Activated T-cell treated with anti-CD3 and anti-CD28 coated beads, Interleukin-2, amount 50 U/mL, for 72 hours (primary cell): ENCODE measurements at regions not wholly inside any gene's neighbourhood (a gene's known extent, or its start where the extent isn't known, plus 50 kb on each side); places are given as distances from the start of the nearest gene placed in this dataset.

Source experiments
- ATAC-seq, 2 donors: fragments of 150-1000 bp; cut with Tn5 transposase; replicated peaks in 1 of 2; 2 replicates each; pipeline ENCODE4 v1.10.0; 2021; ENCODE audit warnings: moderate library complexity in 2 of 2, mild to moderate bottlenecking in 1 of 2
- DNase-seq, 2 donors: peaks; one replicate each; pipeline ENCODE4 v3.0.0; 2021 to 2022; ENCODE audit warnings: mixed read lengths in 1 of 2
- H3K27ac Mint-ChIP-seq: one replicate; pipeline ENCODE4 v1.8.0; 2022; ENCODE audit warnings: mild to moderate bottlenecking, moderate library complexity, mixed read lengths
- H3K27me3 Mint-ChIP-seq: one replicate; pipeline ENCODE4 v1.8.0; 2022; ENCODE audit warnings: low read depth, mixed read lengths
- H3K36me3 Mint-ChIP-seq, 2 donors: one replicate each; pipeline ENCODE4 v1.8.0; 2022; ENCODE audit warnings: mixed read lengths in 2 of 2, mild to moderate bottlenecking in 1 of 2; ENCODE audit not compliant: insufficient read depth in 2 of 2
- H3K4me1 Mint-ChIP-seq: one replicate; pipeline ENCODE4 v1.8.0; 2022; ENCODE audit warnings: low read depth, mixed read lengths
- H3K4me3 Mint-ChIP-seq, 2 donors: one replicate each; pipeline ENCODE4 v1.8.0; 2022; ENCODE audit warnings: mild to moderate bottlenecking in 2 of 2, mixed read lengths in 2 of 2, moderate library complexity in 2 of 2
- H3K9me3 Mint-ChIP-seq, 2 donors: one replicate each; pipeline ENCODE4 v1.8.0; 2022; ENCODE audit warnings: mixed read lengths in 2 of 2

GRCh38 chr5:144983101-144983500, 812.4 kb downstream of the KCTD16 start:
- Mint-ChIP-seq H3K27ac (no peak overlapping the region), H3K4me3 (no peak overlapping the region), H3K36me3 (no peaks in the 10 kb centered on the region), H3K4me1 (no peaks in the 10 kb centered on the region), H3K27me3 (no peaks in the 10 kb centered on the region), H3K9me3 (peaks cover 6 to 10% of the 10 kb centered on the region in 2 donors)
- ATAC-seq (no peak), DNase-seq (no peak)

- Mint-ChIP-seq H3K36me3 (no peaks in the 10 kb centered on the region), H3K27me3 (no peaks in the 10 kb centered on the region), H3K4me3 (no peak overlapping the region), H3K9me3 (peaks cover 1 to 6% of the 10 kb centered on the region in 2 donors), H3K27ac (no peak overlapping the region), H3K4me1 (no peaks in the 10 kb centered on the region)
- no peak for ATAC-seq
- no peak for DNase-seq
Measured at GRCh38 chr5:144979516-144980264, 809.0 kb downstream of the KCTD16 start.

- no peak for ATAC-seq
- H3K4me1 Mint-ChIP-seq: no peaks in the 10 kb centered on the region
- no peaks in the 10 kb centered on the region for H3K27me3 Mint-ChIP-seq
- H3K9me3 Mint-ChIP-seq: peaks cover 10 to 18% of the 10 kb centered on the region in 2 donors
- no peak overlapping the region for H3K4me3 Mint-ChIP-seq
- H3K27ac Mint-ChIP-seq: no peak overlapping the region
- H3K36me3 Mint-ChIP-seq: no peaks in the 10 kb centered on the region
- DNase-seq: no peak
Measured at GRCh38 chr5:144972317-144972716, 801.6 kb downstream of the KCTD16 start.

- DNase-seq: no peak
- Mint-ChIP-seq H3K9me3 (peaks cover 11 to 15% of the 10 kb centered on the region in 2 donors), H3K27ac (no peak overlapping the region), H3K4me3 (no peak overlapping the region), H3K4me1 (no peaks in the 10 kb centered on the region), H3K27me3 (no peaks in the 10 kb centered on the region), H3K36me3 (no peaks in the 10 kb centered on the region)
- no peak for ATAC-seq
Measured at GRCh38 chr5:144971108-144971850, 800.6 kb downstream of the KCTD16 start.

- H3K27ac Mint-ChIP-seq: no peak overlapping the region
- DNase-seq: no peak
Measured at GRCh38 chr5:144960296-144960695, 789.6 kb downstream of the KCTD16 start.

GRCh38 chr5:144958002-144958401, 787.3 kb downstream of the KCTD16 start:
- Mint-ChIP-seq H3K27ac (no peak overlapping the region), H3K4me3 (no peak overlapping the region), H3K36me3 (no peaks in the 10 kb centered on the region), H3K27me3 (no peaks in the 10 kb centered on the region), H3K4me1 (no peaks in the 10 kb centered on the region), H3K9me3 (peaks cover under 1 to 3% of the 10 kb centered on the region in 2 donors)
- DNase-seq (no peak), ATAC-seq (no peak)

More at GRCh38 chr5:144960296-144960695, 789.6 kb downstream of the KCTD16 start:
- Mint-ChIP-seq H3K36me3 (no peaks in the 10 kb centered on the region), H3K4me3 (no peak overlapping the region), H3K27me3 (no peaks in the 10 kb centered on the region), H3K9me3 (peaks cover 4 to 8% of the 10 kb centered on the region in 2 donors), H3K4me1 (no peaks in the 10 kb centered on the region)
- no peak for ATAC-seq

- Mint-ChIP-seq H3K4me1 (no peaks in the 10 kb centered on the region), H3K36me3 (no peaks in the 10 kb centered on the region), H3K9me3 (peaks cover 0 to 7% of the 10 kb centered on the region in 2 donors), H3K4me3 (no peak overlapping the region), H3K27me3 (no peaks in the 10 kb centered on the region), H3K27ac (no peak overlapping the region)
- DNase-seq (no peak), ATAC-seq (no peak)
Measured at GRCh38 chr5:144950996-144951395, 780.3 kb downstream of the KCTD16 start.

GRCh38 chr5:144947023-144947422, 776.4 kb downstream of the KCTD16 start:
- Mint-ChIP-seq H3K27me3 (no peaks in the 10 kb centered on the region), H3K4me1 (no peaks in the 10 kb centered on the region), H3K27ac (no peak overlapping the region), H3K9me3 (peaks cover 0 to 14% of the 10 kb centered on the region in 2 donors), H3K36me3 (no peaks in the 10 kb centered on the region), H3K4me3 (no peak overlapping the region)
- DNase-seq: no peak
- no peak for ATAC-seq

GRCh38 chr5:144945503-144945902, 774.8 kb downstream of the KCTD16 start:
- Mint-ChIP-seq H3K36me3 (no peaks in the 10 kb centered on the region), H3K9me3 (peaks cover 0 to 14% of the 10 kb centered on the region in 2 donors), H3K4me3 (no peak overlapping the region), H3K27ac (no peak overlapping the region), H3K4me1 (no peaks in the 10 kb centered on the region), H3K27me3 (no peaks in the 10 kb centered on the region)
- no peak for ATAC-seq
- no peak for DNase-seq

- H3K27me3 Mint-ChIP-seq: no peaks in the 10 kb centered on the region
- H3K4me1 Mint-ChIP-seq: no peaks in the 10 kb centered on the region
- H3K9me3 Mint-ChIP-seq: peaks cover 0 to 11% of the 10 kb centered on the region in 2 donors
- H3K27ac Mint-ChIP-seq: no peak overlapping the region
- ATAC-seq (no peak), DNase-seq (no peak)
- H3K4me3 Mint-ChIP-seq: no peak overlapping the region
- no peaks in the 10 kb centered on the region for H3K36me3 Mint-ChIP-seq
Measured at GRCh38 chr5:144944936-144945335, 774.3 kb downstream of the KCTD16 start.

GRCh38 chr5:144941004-144941403, 770.3 kb downstream of the KCTD16 start:
- no peaks in the 10 kb centered on the region for H3K4me1 Mint-ChIP-seq
- DNase-seq (no peak), ATAC-seq (no peak)
- H3K4me3 Mint-ChIP-seq: no peak overlapping the region
- no peak overlapping the region for H3K27ac Mint-ChIP-seq
- H3K27me3 Mint-ChIP-seq: no peaks in the 10 kb centered on the region
- H3K36me3 Mint-ChIP-seq: no peaks in the 10 kb centered on the region
- peaks cover 9 to 11% of the 10 kb centered on the region in 2 donors for H3K9me3 Mint-ChIP-seq

- Mint-ChIP-seq H3K9me3 (peaks cover 6 to 7% of the 10 kb centered on the region in 2 donors), H3K27ac (no peak overlapping the region), H3K27me3 (no peaks in the 10 kb centered on the region), H3K4me1 (no peaks in the 10 kb centered on the region), H3K36me3 (no peaks in the 10 kb centered on the region), H3K4me3 (no peak overlapping the region)
- no peak for ATAC-seq
- DNase-seq: no peak
Measured at GRCh38 chr5:144918371-144918770, 747.7 kb downstream of the KCTD16 start.

GRCh38 chr5:144915452-144915851, 744.8 kb downstream of the KCTD16 start:
- no peak overlapping the region for H3K27ac Mint-ChIP-seq
- peaks cover 5 to 11% of the 10 kb centered on the region in 2 donors for H3K9me3 Mint-ChIP-seq
- H3K27me3 Mint-ChIP-seq: no peaks in the 10 kb centered on the region
- no peaks in the 10 kb centered on the region for H3K4me1 Mint-ChIP-seq
- DNase-seq (no peak), ATAC-seq (no peak)
- no peak overlapping the region for H3K4me3 Mint-ChIP-seq
- peaks cover 0 to 2% of the 10 kb centered on the region in 2 donors for H3K36me3 Mint-ChIP-seq
